ENCODE measurements at regions not wholly inside any gene's neighbourhood (a gene's known extent, or its start where the extent isn't known, plus 50 kb on each side); places are given as distances from the start of the nearest gene placed in this dataset.

DNA sequence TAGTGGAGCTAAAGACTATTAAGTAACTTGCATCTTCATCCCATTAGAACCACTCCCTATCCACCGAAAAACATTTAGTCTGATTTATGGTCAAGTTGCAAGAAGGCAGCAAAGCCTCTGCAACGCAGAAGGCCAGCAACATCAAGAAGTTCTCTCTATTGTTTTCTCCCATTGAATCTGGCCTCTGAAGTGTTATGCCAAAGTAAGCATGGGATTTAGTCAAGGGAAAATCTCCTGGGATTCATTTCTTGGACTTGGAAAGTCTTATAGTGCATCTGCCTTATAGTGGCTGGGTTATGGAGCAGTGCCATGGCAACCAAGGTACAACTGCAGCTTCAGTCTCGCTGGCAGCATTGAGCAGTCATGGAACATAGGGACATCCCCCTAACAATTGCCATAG is 87.7 kb upstream of the KRR1 start:
- H3K4me3 Mint-ChIP-seq: no peak overlapping the region
- Histone ChIP-seq H3K27me3 (ENCODE audit: control insufficient read depth in 2 of 2, insufficient read depth in 2 of 2, low read length in 2 of 2) (no peaks in the 10 kb centered on the region), H3K4me3 (ENCODE audit: low read length) (no peak overlapping the region), H3K27ac (ENCODE audit: low read depth, low read length) (no peak overlapping the region), H3K9me3 (ENCODE audit: control insufficient read depth in 2 of 3, low read length in 3 of 3) (no peaks in the 10 kb centered on the region), H3K36me3 (ENCODE audit: control insufficient read depth in 2 of 3, insufficient read depth in 3 of 3, low read length in 3 of 3) (no peaks in the 10 kb centered on the region), H3K4me1 (ENCODE audit: control insufficient read depth in 2 of 2, insufficient read depth in 2 of 2, low read length in 2 of 2) (no peaks in the 10 kb centered on the region)
- no peaks in the 10 kb centered on the region for H3K36me3 Mint-ChIP-seq
- peaks cover 0 to 6% (median 0%) of the 10 kb centered on the region in 11 donors for H3K9me3 Mint-ChIP-seq
- ChIA-PET CTCF (no interaction called here), POLR2A (no interaction called here)
- intact Hi-C loops (cut with micrococcal nuclease): no loop called here
- DNase-seq: no peak
- no peaks in the 10 kb centered on the region for H3K4me1 Mint-ChIP-seq
- no peak overlapping the region for H3K27ac Mint-ChIP-seq
- ATAC-seq: no peak
- peaks cover 0 to 24% (median 7%) of the 10 kb centered on the region in 5 donors for H3K27me3 Mint-ChIP-seq

DNA sequence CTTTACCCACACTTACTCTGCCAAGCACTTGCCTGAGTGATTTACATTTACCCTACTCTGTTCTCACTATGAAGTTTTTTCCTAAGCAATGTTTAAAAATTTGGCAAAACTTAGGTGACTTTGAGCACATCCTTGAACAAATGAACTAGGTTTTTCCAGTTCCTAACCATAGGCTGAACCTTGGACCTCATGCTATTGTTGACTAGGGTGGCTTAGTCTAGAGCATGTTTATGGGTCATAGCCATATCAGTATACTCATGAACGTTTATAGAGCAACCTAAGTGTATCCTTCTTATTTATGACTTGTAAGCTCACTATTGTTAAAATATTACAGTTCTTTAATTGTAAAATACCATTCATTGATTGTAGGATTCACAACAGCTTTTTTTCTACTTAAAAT is 85.0 kb upstream of the KRR1 start:
- H3K4me1 Mint-ChIP-seq: no peaks in the 10 kb centered on the region
- H3K27ac ChIP-seq (ENCODE audit: low read depth, low read length): no peak overlapping the region
- no peaks in the 10 kb centered on the region for H3K4me1 ChIP-seq (ENCODE audit: control insufficient read depth in 2 of 2, insufficient read depth in 2 of 2, low read length in 2 of 2)
- no peak overlapping the region for H3K27ac Mint-ChIP-seq
- ChIA-PET CTCF (interaction anchor here (0.6 kb wide), 1 partner anchor 91 kb away, joined by 3 read pairs; no protein-coding TSS in a partner anchor), POLR2A (no interaction called here)
- intact Hi-C loops (cut with micrococcal nuclease): no loop called here
- no peak for DNase-seq
- no peaks in the 10 kb centered on the region for H3K36me3 ChIP-seq (ENCODE audit: control insufficient read depth in 2 of 3, insufficient read depth in 3 of 3, low read length in 3 of 3)
- no peak overlapping the region for H3K4me3 Mint-ChIP-seq
- peaks cover 0 to 6% (median 0%) of the 10 kb centered on the region in 11 donors for H3K9me3 Mint-ChIP-seq
- no peaks in the 10 kb centered on the region for H3K27me3 ChIP-seq (ENCODE audit: control insufficient read depth in 2 of 2, insufficient read depth in 2 of 2, low read length in 2 of 2)
- no peak overlapping the region for H3K4me3 ChIP-seq (ENCODE audit: low read length)
- no peaks in the 10 kb centered on the region for H3K36me3 Mint-ChIP-seq
- no peaks in the 10 kb centered on the region for H3K9me3 ChIP-seq (ENCODE audit: control insufficient read depth in 2 of 3, low read length in 3 of 3)
- H3K27me3 Mint-ChIP-seq: peaks cover 0 to 25% (median 12%) of the 10 kb centered on the region in 5 donors
- ATAC-seq: no peak

DNA sequence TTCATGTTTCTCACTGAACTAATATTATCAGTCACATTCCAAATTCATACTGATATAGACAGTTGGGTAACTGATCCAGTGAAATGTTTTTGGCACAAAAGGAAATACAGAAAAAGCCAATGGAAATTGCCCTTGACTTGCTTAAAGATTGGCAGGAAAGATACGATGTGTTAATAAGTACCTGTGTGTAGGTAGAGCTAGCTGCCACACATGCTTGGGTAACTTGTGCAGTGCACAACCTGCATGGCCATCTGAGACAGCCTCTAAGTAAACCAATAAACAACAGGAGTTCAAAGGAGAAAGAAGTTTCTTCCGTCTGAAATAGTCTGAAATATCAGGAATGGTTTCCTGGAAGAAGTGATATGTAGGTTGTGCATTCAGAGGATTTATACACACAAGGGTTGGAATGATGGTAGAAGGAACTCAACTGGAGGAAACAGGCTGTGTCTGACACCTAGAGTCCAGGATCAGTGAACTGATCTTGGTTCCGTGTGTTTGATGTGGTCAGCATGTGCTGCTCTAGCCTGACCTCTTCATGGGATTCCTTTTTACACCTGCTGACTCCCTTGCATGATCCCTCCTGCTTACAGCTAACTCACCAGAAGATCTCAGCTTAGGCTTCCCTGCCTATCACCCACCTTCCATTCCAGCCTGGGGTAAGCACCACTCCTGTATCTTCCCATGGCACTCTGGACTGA is 81.4 kb upstream of the KRR1 start:
- Histone ChIP-seq H3K4me3 (ENCODE audit: low read length) (no peak overlapping the region), H3K36me3 (ENCODE audit: control insufficient read depth in 2 of 3, insufficient read depth in 3 of 3, low read length in 3 of 3) (no peaks in the 10 kb centered on the region), H3K27me3 (ENCODE audit: control insufficient read depth in 2 of 2, insufficient read depth in 2 of 2, low read length in 2 of 2) (no peaks in the 10 kb centered on the region), H3K4me1 (ENCODE audit: control insufficient read depth in 2 of 2, insufficient read depth in 2 of 2, low read length in 2 of 2) (no peaks in the 10 kb centered on the region), H3K9me3 (ENCODE audit: control insufficient read depth in 2 of 3, low read length in 3 of 3) (no peaks in the 10 kb centered on the region), H3K27ac (ENCODE audit: low read depth, low read length) (no peak overlapping the region)
- no peak overlapping the region for H3K27ac Mint-ChIP-seq
- ATAC-seq (no peak), DNase-seq (no peak)
- CTCF ChIA-PET: no interaction called here
- H3K36me3 Mint-ChIP-seq: no peaks in the 10 kb centered on the region
- H3K9me3 Mint-ChIP-seq: peaks cover 0 to 6% (median 0%) of the 10 kb centered on the region in 11 donors
- POLR2A ChIA-PET: no interaction called here
- intact Hi-C loops (cut with micrococcal nuclease): no loop called here
- peaks cover 12 to 30% (median 19%) of the 10 kb centered on the region in 5 donors for H3K27me3 Mint-ChIP-seq
- H3K4me3 Mint-ChIP-seq: no peak overlapping the region
- H3K4me1 Mint-ChIP-seq: no peaks in the 10 kb centered on the region

DNA sequence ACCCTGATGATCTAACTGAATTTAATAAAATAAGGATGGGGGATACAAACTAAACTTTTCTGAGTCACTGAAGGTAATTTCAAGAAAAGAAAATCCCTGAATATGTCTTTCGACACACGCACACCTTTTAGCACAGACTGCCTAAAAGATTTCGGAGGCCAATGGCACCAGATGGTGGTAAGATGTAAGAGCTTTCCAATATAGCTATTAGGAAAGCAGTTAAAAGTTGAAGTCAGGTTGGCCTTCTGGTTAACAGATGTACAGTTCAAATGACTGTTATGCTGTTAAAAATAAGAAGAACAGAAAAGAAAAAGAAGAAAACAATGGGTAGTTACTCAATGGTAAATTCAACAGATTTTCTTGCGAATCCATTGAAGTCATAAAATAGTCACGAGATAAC is 80.7 kb upstream of the KRR1 start:
- ChIA-PET POLR2A (no interaction called here), CTCF (no interaction called here)
- H3K4me3 ChIP-seq (ENCODE audit: low read length): no peak overlapping the region
- H3K27ac Mint-ChIP-seq: no peak overlapping the region
- intact Hi-C loops (cut with micrococcal nuclease): no loop called here
- H3K4me1 Mint-ChIP-seq: no peaks in the 10 kb centered on the region
- no peaks in the 10 kb centered on the region for H3K36me3 ChIP-seq (ENCODE audit: control insufficient read depth in 2 of 3, insufficient read depth in 3 of 3, low read length in 3 of 3)
- H3K36me3 Mint-ChIP-seq: no peaks in the 10 kb centered on the region
- H3K4me3 Mint-ChIP-seq: no peak overlapping the region
- no peak for DNase-seq
- H3K4me1 ChIP-seq (ENCODE audit: control insufficient read depth in 2 of 2, insufficient read depth in 2 of 2, low read length in 2 of 2): no peaks in the 10 kb centered on the region
- H3K27ac ChIP-seq (ENCODE audit: low read depth, low read length): no peak overlapping the region
- ATAC-seq: no peak
- H3K9me3 ChIP-seq (ENCODE audit: control insufficient read depth in 2 of 3, low read length in 3 of 3): no peaks in the 10 kb centered on the region
- no peaks in the 10 kb centered on the region for H3K27me3 ChIP-seq (ENCODE audit: control insufficient read depth in 2 of 2, insufficient read depth in 2 of 2, low read length in 2 of 2)
- peaks cover 0 to 6% (median 0%) of the 10 kb centered on the region in 11 donors for H3K9me3 Mint-ChIP-seq
- H3K27me3 Mint-ChIP-seq: peaks cover 12 to 25% (median 19%) of the 10 kb centered on the region in 5 donors

DNA sequence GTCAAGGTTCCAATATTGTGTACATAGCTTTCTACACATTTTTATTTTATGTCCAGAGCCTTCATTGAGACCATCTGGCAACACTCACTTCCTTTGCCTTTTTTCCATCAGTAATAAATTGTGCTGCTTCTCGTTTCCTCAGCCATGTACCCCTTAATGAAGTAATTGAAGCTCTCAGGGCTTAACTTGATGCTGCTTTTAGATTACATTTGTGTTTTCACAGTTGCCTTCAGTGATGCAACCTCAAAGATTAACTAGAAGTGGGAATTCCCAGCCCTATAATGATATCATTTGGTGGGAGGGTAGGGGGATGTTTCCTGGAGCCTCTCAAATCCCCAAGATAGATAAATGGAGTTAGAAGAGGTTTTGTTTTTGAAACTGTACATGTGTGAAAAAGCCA is 80.2 kb upstream of the KRR1 start:
- H3K27me3 ChIP-seq (ENCODE audit: control insufficient read depth in 2 of 2, insufficient read depth in 2 of 2, low read length in 2 of 2): no peaks in the 10 kb centered on the region
- no peaks in the 10 kb centered on the region for H3K36me3 Mint-ChIP-seq
- H3K27ac ChIP-seq (ENCODE audit: low read depth, low read length): no peak overlapping the region
- ChIA-PET POLR2A (no interaction called here), CTCF (no interaction called here)
- no peaks in the 10 kb centered on the region for H3K4me1 Mint-ChIP-seq
- no peaks in the 10 kb centered on the region for H3K4me1 ChIP-seq (ENCODE audit: control insufficient read depth in 2 of 2, insufficient read depth in 2 of 2, low read length in 2 of 2)
- ATAC-seq (no peak), DNase-seq (no peak)
- intact Hi-C loops (cut with micrococcal nuclease): no loop called here
- no peak overlapping the region for H3K27ac Mint-ChIP-seq
- no peak overlapping the region for H3K4me3 ChIP-seq (ENCODE audit: low read length)
- H3K9me3 ChIP-seq (ENCODE audit: control insufficient read depth in 2 of 3, low read length in 3 of 3): no peaks in the 10 kb centered on the region
- H3K27me3 Mint-ChIP-seq: peaks cover 12 to 25% (median 19%) of the 10 kb centered on the region in 5 donors
- no peak overlapping the region for H3K4me3 Mint-ChIP-seq
- H3K36me3 ChIP-seq (ENCODE audit: control insufficient read depth in 2 of 3, insufficient read depth in 3 of 3, low read length in 3 of 3): no peaks in the 10 kb centered on the region
- peaks cover 0 to 6% (median 0%) of the 10 kb centered on the region in 11 donors for H3K9me3 Mint-ChIP-seq

DNA sequence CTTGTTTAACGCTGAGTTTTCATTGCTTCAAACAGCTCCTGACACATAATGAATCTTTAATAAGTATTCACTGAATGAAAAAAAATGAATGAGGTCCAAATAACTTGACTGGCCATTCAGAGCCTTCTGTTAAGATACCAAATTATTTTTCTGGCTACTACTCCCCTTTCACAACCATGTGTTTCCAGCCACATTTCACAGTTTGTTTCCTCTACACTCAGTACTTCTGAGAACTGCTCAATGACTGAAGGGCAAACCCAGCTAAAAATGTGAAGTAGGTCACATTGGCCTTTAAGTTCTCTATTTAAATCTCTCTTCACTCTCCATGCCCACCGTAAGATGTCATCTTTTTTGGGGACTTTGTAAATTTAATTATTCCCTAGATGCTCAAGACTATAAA is 78.4 kb upstream of the KRR1 start:
- Mint-ChIP-seq H3K27me3 (peaks cover 14 to 29% (median 20%) of the 10 kb centered on the region in 5 donors), H3K4me1 (no peaks in the 10 kb centered on the region), H3K27ac (no peak overlapping the region), H3K4me3 (no peak overlapping the region), H3K36me3 (no peaks in the 10 kb centered on the region), H3K9me3 (peaks cover 0 to 6% (median 0%) of the 10 kb centered on the region in 11 donors)
- H3K9me3 ChIP-seq (ENCODE audit: control insufficient read depth in 2 of 3, low read length in 3 of 3): no peaks in the 10 kb centered on the region
- H3K4me3 ChIP-seq (ENCODE audit: low read length): no peak overlapping the region
- POLR2A ChIA-PET: no interaction called here
- H3K27ac ChIP-seq (ENCODE audit: low read depth, low read length): no peak overlapping the region
- intact Hi-C loops (cut with micrococcal nuclease): no loop called here
- no peaks in the 10 kb centered on the region for H3K4me1 ChIP-seq (ENCODE audit: control insufficient read depth in 2 of 2, insufficient read depth in 2 of 2, low read length in 2 of 2)
- DNase-seq (no peak), ATAC-seq (no peak)
- no peaks in the 10 kb centered on the region for H3K36me3 ChIP-seq (ENCODE audit: control insufficient read depth in 2 of 3, insufficient read depth in 3 of 3, low read length in 3 of 3)
- no peaks in the 10 kb centered on the region for H3K27me3 ChIP-seq (ENCODE audit: control insufficient read depth in 2 of 2, insufficient read depth in 2 of 2, low read length in 2 of 2)
- CTCF ChIA-PET: no interaction called here

DNA sequence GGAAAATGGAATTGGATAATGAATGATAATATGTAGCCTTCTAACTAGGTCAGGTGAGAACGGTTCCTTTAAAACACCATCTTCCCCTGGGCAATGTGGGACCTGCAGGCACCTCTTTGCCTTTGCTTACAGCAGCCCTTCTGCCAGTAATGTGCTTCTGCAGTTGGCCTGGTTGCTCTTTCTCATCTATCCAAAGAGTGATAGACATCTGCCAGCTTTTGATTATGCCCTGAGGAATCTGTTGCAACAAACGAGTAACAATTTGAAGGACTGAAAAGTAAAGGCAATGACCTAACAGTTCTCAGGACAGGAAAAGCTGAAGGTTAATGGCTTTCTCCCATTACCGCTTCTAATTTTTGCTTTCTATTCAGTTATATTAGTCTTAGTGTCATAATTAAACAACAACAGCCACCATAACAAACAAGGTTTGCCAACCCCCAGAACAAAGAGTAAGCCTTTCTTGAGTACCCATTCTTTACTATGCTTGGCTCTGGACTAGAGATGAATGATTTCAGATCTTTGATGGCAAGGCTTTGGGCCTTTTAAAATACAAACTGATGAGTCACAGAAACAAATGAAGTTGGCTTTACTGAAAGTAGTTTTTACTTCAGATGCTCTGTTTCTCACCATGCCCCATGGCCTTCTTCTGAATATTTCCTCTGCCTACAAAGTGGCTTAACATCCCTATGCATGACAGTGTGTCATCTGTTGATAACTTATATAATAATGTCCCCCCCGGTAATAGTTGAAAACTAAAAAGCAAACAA is 76.1 kb upstream of the KRR1 start:
- Mint-ChIP-seq H3K36me3 (no peaks in the 10 kb centered on the region), H3K27me3 (peaks cover 15 to 22% (median 17%) of the 10 kb centered on the region in 5 donors), H3K27ac (no peak overlapping the region), H3K9me3 (peaks cover 0 to 6% (median 0%) of the 10 kb centered on the region in 11 donors), H3K4me1 (no peaks in the 10 kb centered on the region), H3K4me3 (no peak overlapping the region)
- Histone ChIP-seq H3K27me3 (ENCODE audit: control insufficient read depth in 2 of 2, insufficient read depth in 2 of 2, low read length in 2 of 2) (no peaks in the 10 kb centered on the region), H3K27ac (ENCODE audit: low read depth, low read length) (no peak overlapping the region), H3K36me3 (ENCODE audit: control insufficient read depth in 2 of 3, insufficient read depth in 3 of 3, low read length in 3 of 3) (no peaks in the 10 kb centered on the region), H3K4me1 (ENCODE audit: control insufficient read depth in 2 of 2, insufficient read depth in 2 of 2, low read length in 2 of 2) (no peaks in the 10 kb centered on the region), H3K4me3 (ENCODE audit: low read length) (no peak overlapping the region), H3K9me3 (ENCODE audit: control insufficient read depth in 2 of 3, low read length in 3 of 3) (no peaks in the 10 kb centered on the region)
- ChIA-PET POLR2A (no interaction called here), CTCF (no interaction called here)
- no peak for DNase-seq
- intact Hi-C loops (cut with micrococcal nuclease): no loop called here
- no peak for ATAC-seq

Measured in naive thymus-derived CD4-positive, alpha-beta T cell (primary cell).